ENCODE measurements at regions not wholly inside any gene's neighbourhood (a gene's known extent, or its start where the extent isn't known, plus 50 kb on each side); places are given as distances from the start of the nearest gene placed in this dataset.

DNA sequence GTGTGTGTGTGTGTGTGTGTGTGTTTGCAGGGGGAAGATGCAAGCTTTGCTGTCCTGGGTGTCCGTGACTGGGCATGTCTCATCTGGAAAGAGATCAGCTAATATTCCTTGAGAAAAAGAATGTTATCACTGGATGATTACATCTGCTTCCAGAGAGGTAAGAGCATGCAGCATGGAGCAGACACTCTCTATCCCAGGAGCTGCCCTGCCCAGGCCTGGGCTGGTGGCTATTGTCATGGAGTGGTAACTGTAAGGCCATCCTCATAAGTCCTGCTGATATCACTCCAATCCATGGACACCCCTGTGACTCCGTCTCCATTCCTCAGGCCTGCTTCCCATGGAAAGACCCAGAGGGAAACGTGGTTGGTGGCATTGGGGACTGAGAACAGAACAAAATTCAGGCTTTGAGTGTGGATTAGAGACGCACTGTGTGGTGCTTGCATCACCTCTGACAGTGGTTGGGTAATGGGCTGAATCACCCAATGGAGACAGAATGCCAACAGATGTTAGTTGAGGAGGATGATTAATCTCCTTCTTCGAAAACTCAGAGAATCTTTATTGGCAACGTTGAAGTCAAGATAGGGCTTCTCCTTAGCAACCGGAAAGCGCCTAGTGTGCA lies 52.0 kb upstream of the KCNIP1 start:
- intact Hi-C loops (cut with DNase I): no loop called here
- Histone ChIP-seq H3K36me3 (no peaks in the 10 kb centered on the region), H3K4me3 (no peak overlapping the region), H3K9me3 (no peaks in the 10 kb centered on the region), H3K27ac (no peak overlapping the region), H3K9ac (ENCODE audit: low read depth in 2 of 2, low read length in 2 of 2) (no peak overlapping the region), H3K27me3 (no peaks in the 10 kb centered on the region), H3K4me1 (no peaks in the 10 kb centered on the region)
- DNase-seq: no peak
- TF ChIP-seq, protein P1, sequence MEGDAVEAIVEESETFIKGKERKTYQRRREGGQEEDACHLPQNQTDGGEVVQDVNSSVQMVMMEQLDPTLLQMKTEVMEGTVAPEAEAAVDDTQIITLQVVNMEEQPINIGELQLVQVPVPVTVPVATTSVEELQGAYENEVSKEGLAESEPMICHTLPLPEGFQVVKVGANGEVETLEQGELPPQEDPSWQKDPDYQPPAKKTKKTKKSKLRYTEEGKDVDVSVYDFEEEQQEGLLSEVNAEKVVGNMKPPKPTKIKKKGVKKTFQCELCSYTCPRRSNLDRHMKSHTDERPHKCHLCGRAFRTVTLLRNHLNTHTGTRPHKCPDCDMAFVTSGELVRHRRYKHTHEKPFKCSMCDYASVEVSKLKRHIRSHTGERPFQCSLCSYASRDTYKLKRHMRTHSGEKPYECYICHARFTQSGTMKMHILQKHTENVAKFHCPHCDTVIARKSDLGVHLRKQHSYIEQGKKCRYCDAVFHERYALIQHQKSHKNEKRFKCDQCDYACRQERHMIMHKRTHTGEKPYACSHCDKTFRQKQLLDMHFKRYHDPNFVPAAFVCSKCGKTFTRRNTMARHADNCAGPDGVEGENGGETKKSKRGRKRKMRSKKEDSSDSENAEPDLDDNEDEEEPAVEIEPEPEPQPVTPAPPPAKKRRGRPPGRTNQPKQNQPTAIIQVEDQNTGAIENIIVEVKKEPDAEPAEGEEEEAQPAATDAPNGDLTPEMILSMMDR (IDR thresholded peaks at IDR 0.05): no peak

DNA sequence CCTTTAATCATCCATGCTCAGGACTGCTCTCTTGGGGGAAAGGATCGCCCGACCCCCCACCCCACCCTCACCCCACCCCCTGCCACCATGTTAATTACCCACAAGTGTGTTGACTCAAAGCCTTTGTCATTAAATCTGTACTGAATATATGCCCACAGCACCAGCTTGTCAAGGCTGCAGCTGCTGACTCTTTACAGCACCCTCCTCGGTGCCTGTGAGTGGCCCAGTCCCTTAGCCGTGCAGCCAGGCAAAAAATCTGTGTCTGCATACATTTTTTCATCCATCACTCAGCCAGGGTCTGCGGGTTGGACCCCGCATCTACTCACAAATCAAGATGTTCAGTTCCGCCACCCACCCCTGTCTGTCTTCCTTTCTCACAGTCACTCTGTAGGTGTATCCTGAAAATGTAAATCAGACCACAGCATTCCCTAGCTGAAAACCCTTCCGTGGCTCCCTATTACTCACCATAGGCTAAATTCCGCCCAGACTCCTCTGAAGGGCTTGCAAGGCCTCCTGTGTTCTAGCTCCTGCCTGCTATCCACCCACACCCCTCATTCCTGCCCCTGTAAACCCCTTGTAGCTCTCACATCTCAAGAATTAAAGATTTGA lies 53.7 kb upstream of the KCNIP1 start:
- TF ChIP-seq, protein P1 (IDR thresholded peaks at IDR 0.05): no peak
- no peak for DNase-seq
- Histone ChIP-seq H3K4me1 (no peaks in the 10 kb centered on the region), H3K4me3 (no peak overlapping the region), H3K9me3 (no peaks in the 10 kb centered on the region), H3K27ac (no peak overlapping the region), H3K27me3 (no peaks in the 10 kb centered on the region), H3K36me3 (no peaks in the 10 kb centered on the region), H3K9ac (ENCODE audit: low read depth in 2 of 2, low read length in 2 of 2) (no peak overlapping the region)
- intact Hi-C loops (cut with DNase I): no loop called here

DNA sequence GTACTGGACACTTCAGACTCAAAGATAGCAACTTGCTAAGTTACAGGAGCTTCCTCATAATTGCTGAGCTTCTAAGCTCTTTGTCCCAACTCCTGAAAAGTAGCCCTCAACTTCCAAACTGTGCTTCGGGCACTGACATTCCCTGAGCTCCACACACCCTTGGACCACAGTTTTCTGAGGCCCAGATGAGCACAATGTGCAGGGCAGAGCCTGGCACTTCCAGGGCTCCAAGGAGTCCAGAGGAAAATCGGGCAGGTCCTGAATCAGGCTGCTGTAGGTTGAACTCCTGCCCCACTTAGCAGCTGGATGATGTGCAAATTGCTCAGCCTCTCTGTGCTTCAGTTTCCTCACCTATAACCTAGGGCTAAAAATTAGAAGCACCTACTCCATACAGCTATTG lies 54.6 kb upstream of the KCNIP1 start:
- DNase-seq: no peak
- intact Hi-C loops (cut with DNase I): no loop called here
- Histone ChIP-seq H3K4me3 (no peak overlapping the region), H3K4me1 (no peaks in the 10 kb centered on the region), H3K9ac (ENCODE audit: low read depth in 2 of 2, low read length in 2 of 2) (no peak overlapping the region), H3K27ac (no peak overlapping the region), H3K36me3 (no peaks in the 10 kb centered on the region), H3K9me3 (no peaks in the 10 kb centered on the region), H3K27me3 (no peaks in the 10 kb centered on the region)
- TF ChIP-seq, protein P1 (IDR thresholded peaks at IDR 0.05): no peak

DNA sequence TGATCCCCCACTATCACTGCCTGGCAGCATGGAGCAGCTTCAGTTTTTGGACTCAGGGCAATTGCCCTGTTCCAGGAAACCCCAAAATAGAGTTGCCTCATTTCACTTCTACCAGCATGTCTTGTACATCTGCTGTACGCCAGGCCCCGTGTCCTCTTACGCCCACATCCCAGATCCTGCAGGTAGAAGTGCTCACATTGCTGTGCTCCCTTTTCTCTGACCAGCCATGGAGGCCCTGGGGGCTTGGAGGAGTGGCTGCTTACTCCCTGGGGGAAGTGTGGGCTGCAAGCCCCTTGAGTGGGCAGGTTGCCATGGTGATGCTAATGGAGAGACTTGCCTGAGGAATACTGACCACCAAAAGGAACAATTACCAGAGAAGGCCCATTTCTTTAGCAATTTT lies 55.6 kb upstream of the KCNIP1 start:
- no peak for DNase-seq
- H3K27me3 ChIP-seq: no peaks in the 10 kb centered on the region
- TF ChIP-seq, protein P1 (IDR thresholded peaks at IDR 0.05): no peak
- no peaks in the 10 kb centered on the region for H3K4me1 ChIP-seq
- H3K9me3 ChIP-seq: no peaks in the 10 kb centered on the region
- no peak overlapping the region for H3K4me3 ChIP-seq
- H3K9ac ChIP-seq (ENCODE audit: low read depth in 2 of 2, low read length in 2 of 2): no peak overlapping the region
- no peaks in the 10 kb centered on the region for H3K36me3 ChIP-seq
- no peak overlapping the region for H3K27ac ChIP-seq
- intact Hi-C loops (cut with DNase I): no loop called here

DNA sequence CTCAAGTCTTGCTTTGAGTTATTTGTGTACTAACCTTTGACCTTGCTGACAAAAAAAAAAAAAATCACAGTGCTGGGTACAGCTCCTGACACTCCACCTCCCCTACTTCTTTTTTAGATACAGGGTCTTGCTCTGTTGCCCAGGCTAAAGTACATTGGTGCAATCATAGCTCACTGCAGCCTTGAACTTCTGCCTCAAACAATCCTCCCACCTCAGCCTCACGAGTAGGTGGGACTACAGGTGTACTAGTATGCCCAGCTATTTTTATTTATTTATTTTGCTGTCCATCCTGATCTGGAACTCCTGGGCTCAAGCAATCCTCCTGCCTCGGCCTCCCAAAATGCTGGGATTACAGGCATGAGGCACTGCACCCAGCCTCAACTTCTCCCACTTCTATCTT lies 57.2 kb upstream of the KCNMB1 start:
- Histone ChIP-seq H3K9ac (ENCODE audit: low read depth in 2 of 2, low read length in 2 of 2) (no peak overlapping the region), H3K27ac (no peak overlapping the region), H3K27me3 (no peaks in the 10 kb centered on the region), H3K9me3 (no peaks in the 10 kb centered on the region), H3K4me1 (no peaks in the 10 kb centered on the region), H3K4me3 (no peak overlapping the region), H3K36me3 (no peaks in the 10 kb centered on the region)
- intact Hi-C loops (cut with DNase I): no loop called here
- TF ChIP-seq, protein P1 (IDR thresholded peaks at IDR 0.05): no peak
- DNase-seq: no peak
